NB4 (cell line): ENCODE measurements at regions not wholly inside any gene's neighbourhood (a gene's known extent, or its start where the extent isn't known, plus 50 kb on each side); places are given as distances from the start of the nearest gene placed in this dataset.
"Not testable (repeated sequence)": the region's sequence is repeated elsewhere in the genome, so short reads cannot be mapped to it uniquely, and the experiment has no call there.

Experiments used
- CTCF ChIP-seq: IDR thresholded peaks from one replicate; pipeline ENCODE4 v1.5.1; 2012; ENCODE audit warnings: low read depth, low read length
- MAX ChIP-seq: IDR thresholded peaks from 2 replicates; pipeline ENCODE4 v1.6.1; 2011; ENCODE audit warnings: low read depth, low read length
- MYC ChIP-seq: IDR thresholded peaks from 2 replicates; pipeline ENCODE4 v1.6.1; 2011; ENCODE audit warnings: low read depth, low read length
- POLR2A ChIP-seq: IDR thresholded peaks from 2 replicates; pipeline ENCODE4 v1.6.1; 2011; ENCODE audit warnings: mild to moderate bottlenecking; ENCODE audit not compliant: insufficient read length; ENCODE audit errors: extremely low read depth

DNA sequence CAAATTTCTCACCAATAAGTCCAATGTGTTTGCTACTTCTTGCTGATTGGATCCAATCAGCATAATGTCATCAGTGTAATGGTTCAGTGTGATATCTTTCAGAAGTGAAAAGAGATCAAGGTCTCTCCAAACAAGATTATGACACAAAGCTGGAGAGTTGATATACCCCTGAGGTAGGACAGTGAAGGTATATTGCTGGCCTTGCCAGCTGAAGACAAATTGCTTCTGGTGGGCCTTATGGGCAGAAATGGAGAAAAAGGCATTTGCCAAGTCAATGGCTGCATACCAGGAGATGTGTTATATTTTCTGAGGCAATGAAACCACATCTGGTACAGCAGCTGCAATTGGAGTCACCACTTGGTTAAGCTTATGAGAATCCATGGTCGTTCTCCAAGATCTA is 131.7 kb upstream of the PCBD1 start:
- TF ChIP-seq CTCF, POLR2A, MAX, MYC: not testable (repeated sequence)
